ENCODE measurements at regions not wholly inside any gene's neighbourhood (a gene's known extent, or its start where the extent isn't known, plus 50 kb on each side); places are given as distances from the start of the nearest gene placed in this dataset.
A peak's percentile ranks its signal among the peaks of the same experiment; 100 is the strongest.

DNA sequence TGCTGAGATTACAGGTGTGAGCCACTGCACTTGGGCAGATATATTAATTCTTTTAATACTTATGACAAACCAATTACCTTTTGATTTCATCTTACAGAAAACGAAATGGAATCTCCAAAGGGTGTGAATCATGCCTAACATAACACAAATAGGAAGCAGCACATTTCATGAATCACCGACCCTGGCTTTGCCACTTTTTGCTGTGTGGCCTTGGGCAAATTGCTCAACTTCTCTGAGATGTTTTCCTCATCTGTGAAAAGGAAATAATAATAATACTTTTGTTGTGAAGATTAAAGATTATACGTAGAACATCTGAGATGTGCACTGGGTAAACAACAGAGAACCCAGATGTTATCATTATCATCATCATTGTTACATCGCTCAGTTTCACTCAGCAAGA is 50.7 kb upstream of the FREM1 start (continued):
- TF ChIP-seq MGA (IDR thresholded peaks at IDR 0.05) (no peak), NR1H2 (CRISPR knock-in tag; IDR thresholded peaks at IDR 0.05) (no peak), BCOR (IDR thresholded peaks at IDR 0.05) (peak; percentile 68), ATF7 (IDR thresholded peaks at IDR 0.05) (no peak), RCOR1 (IDR thresholded peaks at IDR 0.05; ENCODE audit: borderline replicate concordance in 1 of 2, low read depth in 2 of 2, low read length in 2 of 2) (0 out of 4 replicates have a peak, but pooled peaks of 1 of the 2 experiments have one; percentile 9)
- TF ChIP-seq, protein P1, sequence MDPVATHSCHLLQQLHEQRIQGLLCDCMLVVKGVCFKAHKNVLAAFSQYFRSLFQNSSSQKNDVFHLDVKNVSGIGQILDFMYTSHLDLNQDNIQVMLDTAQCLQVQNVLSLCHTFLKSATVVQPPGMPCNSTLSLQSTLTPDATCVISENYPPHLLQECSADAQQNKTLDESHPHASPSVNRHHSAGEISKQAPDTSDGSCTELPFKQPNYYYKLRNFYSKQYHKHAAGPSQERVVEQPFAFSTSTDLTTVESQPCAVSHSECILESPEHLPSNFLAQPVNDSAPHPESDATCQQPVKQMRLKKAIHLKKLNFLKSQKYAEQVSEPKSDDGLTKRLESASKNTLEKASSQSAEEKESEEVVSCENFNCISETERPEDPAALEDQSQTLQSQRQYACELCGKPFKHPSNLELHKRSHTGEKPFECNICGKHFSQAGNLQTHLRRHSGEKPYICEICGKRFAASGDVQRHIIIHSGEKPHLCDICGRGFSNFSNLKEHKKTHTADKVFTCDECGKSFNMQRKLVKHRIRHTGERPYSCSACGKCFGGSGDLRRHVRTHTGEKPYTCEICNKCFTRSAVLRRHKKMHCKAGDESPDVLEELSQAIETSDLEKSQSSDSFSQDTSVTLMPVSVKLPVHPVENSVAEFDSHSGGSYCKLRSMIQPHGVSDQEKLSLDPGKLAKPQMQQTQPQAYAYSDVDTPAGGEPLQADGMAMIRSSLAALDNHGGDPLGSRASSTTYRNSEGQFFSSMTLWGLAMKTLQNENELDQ (CRISPR knock-in tag; IDR thresholded peaks at IDR 0.05; ENCODE audit: borderline replicate concordance) = no peak
- TF ChIP-seq, protein P2, sequence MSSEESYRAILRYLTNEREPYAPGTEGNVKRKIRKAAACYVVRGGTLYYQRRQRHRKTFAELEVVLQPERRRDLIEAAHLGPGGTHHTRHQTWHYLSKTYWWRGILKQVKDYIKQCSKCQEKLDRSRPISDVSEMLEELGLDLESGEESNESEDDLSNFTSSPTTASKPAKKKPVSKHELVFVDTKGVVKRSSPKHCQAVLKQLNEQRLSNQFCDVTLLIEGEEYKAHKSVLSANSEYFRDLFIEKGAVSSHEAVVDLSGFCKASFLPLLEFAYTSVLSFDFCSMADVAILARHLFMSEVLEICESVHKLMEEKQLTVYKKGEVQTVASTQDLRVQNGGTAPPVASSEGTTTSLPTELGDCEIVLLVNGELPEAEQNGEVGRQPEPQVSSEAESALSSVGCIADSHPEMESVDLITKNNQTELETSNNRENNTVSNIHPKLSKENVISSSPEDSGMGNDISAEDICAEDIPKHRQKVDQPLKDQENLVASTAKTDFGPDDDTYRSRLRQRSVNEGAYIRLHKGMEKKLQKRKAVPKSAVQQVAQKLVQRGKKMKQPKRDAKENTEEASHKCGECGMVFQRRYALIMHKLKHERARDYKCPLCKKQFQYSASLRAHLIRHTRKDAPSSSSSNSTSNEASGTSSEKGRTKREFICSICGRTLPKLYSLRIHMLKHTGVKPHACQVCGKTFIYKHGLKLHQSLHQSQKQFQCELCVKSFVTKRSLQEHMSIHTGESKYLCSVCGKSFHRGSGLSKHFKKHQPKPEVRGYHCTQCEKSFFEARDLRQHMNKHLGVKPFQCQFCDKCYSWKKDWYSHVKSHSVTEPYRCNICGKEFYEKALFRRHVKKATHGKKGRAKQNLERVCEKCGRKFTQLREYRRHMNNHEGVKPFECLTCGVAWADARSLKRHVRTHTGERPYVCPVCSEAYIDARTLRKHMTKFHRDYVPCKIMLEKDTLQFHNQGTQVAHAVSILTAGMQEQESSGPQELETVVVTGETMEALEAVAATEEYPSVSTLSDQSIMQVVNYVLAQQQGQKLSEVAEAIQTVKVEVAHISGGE (CRISPR knock-in tag; IDR thresholded peaks at IDR 0.05) = no peak

Data from K562 (cell line).